GM23338 (cell line): ENCODE measurements at regions not wholly inside any gene's neighbourhood (a gene's known extent, or its start where the extent isn't known, plus 50 kb on each side); places are given as distances from the start of the nearest gene placed in this dataset.

Experiments
- ATAC-seq: fragments of 200-7000 bp; cut with Tn5 transposase; 3 replicates; pipeline ENCODE4 v1.9.1; 2020
- DNase-seq: peaks from one replicate; pipeline ENCODE4 v3.0.0-alpha.2; 2015; ENCODE audit warnings: low spot score
- H2AFZ ChIP-seq: fragments of 200-600 bp; sonication (generic); 2 replicates; pipeline ENCODE4 v1.8.0; 2016; ENCODE audit warnings: antibody characterized with exemption, mild to moderate bottlenecking, moderate library complexity
- H3F3A ChIP-seq: fragments of 200-600 bp; sonication (generic); replicated peaks from 2 replicates; pipeline ENCODE4 v1.8.0; 2017; ENCODE audit warnings: antibody characterized with exemption, mixed run types, low read depth
- H3K27ac ChIP-seq: fragments of 200-600 bp; sonication (generic); 2 replicates; pipeline ENCODE4 v1.6.1; 2016; ENCODE audit warnings: low read depth
- H3K27me3 ChIP-seq: fragments of 200-600 bp; sonication (generic); 2 replicates; pipeline ENCODE4 v1.8.0; 2016; ENCODE audit warnings: mild to moderate bottlenecking, mixed run types, moderate library complexity; ENCODE audit not compliant: insufficient read depth
- H3K36me3 ChIP-seq: fragments of 200-600 bp; sonication (generic); 2 replicates; pipeline ENCODE4 v1.8.0; 2016; ENCODE audit warnings: mild to moderate bottlenecking; ENCODE audit not compliant: insufficient read depth
- H3K4me1 ChIP-seq: fragments of 200-600 bp; sonication (generic); 2 replicates; pipeline ENCODE4 v1.8.0; 2016; ENCODE audit warnings: mild to moderate bottlenecking, moderate library complexity; ENCODE audit not compliant: insufficient read depth
- H3K4me2 ChIP-seq: fragments of 200-600 bp; sonication (generic); 2 replicates; pipeline ENCODE4 v1.7.1; 2017; ENCODE audit warnings: mixed run types
- H3K4me3 ChIP-seq: fragments of 200-600 bp; sonication (generic); 2 replicates; pipeline ENCODE4 v1.6.1; 2016; ENCODE audit warnings: mixed run types
- H3K79me2 ChIP-seq: fragments of 200-600 bp; sonication (generic); replicated peaks from 2 replicates; pipeline ENCODE4 v1.8.0; 2017; ENCODE audit warnings: mild to moderate bottlenecking; ENCODE audit not compliant: insufficient read depth
- H3K9me2 ChIP-seq: fragments of 200-600 bp; sonication (generic); 2 replicates; pipeline ENCODE4 v1.8.0; 2017; ENCODE audit not compliant: insufficient read depth
- H4K20me1 ChIP-seq: fragments of 200-600 bp; sonication (generic); replicated peaks from 2 replicates; pipeline ENCODE4 v1.8.0; 2017; ENCODE audit warnings: mild to moderate bottlenecking; ENCODE audit not compliant: insufficient read depth
- H3K27ac Mint-ChIP-seq: 2 replicates; pipeline ENCODE4 v1.8.0; 2020; ENCODE audit warnings: inconsistent platforms, mild to moderate bottlenecking, moderate library complexity, mixed read lengths
- H3K27me3 Mint-ChIP-seq: 3 replicates; pipeline ENCODE4 v1.8.0; 2022; ENCODE audit warnings: low read depth, mild to moderate bottlenecking, moderate library complexity, mixed read lengths, inconsistent platforms; ENCODE audit not compliant: insufficient read depth, poor library complexity
- H3K36me3 Mint-ChIP-seq: 3 replicates; pipeline ENCODE4 v1.8.0; 2021; ENCODE audit warnings: low read depth, mild to moderate bottlenecking, inconsistent platforms, moderate library complexity, mixed read lengths
- H3K4me1 Mint-ChIP-seq: 3 replicates; pipeline ENCODE4 v1.8.0; 2020; ENCODE audit warnings: mild to moderate bottlenecking, inconsistent platforms, mixed read lengths
- H3K4me3 Mint-ChIP-seq: 3 replicates; pipeline ENCODE4 v1.8.0; 2021; ENCODE audit warnings: moderate library complexity, mild to moderate bottlenecking, inconsistent platforms, mixed read lengths
- H3K9me3 Mint-ChIP-seq: 3 replicates; pipeline ENCODE4 v1.8.0; 2020; ENCODE audit warnings: moderate library complexity, mild to moderate bottlenecking, inconsistent platforms, mixed read lengths
- JUNB ChIP-seq: IDR thresholded peaks from one replicate; pipeline ENCODE4 v1.6.1; 2016; ENCODE audit warnings: antibody characterized with exemption; ENCODE audit not compliant: unreplicated experiment
- NANOG ChIP-seq: IDR thresholded peaks from 2 replicates; pipeline ENCODE4 v1.6.1; 2016; ENCODE audit warnings: antibody characterized with exemption, borderline replicate concordance
- POLR2AphosphoS5 ChIP-seq: IDR thresholded peaks from 2 replicates; pipeline ENCODE4 v1.6.1; 2016; ENCODE audit warnings: antibody characterized with exemption, low read depth
- STAT1 ChIP-seq: IDR thresholded peaks from one replicate; pipeline ENCODE4 v1.6.1; 2016; ENCODE audit warnings: antibody characterized with exemption; ENCODE audit not compliant: unreplicated experiment
- ZNF331 ChIP-seq: fragments of 250-450 bp; sonication (Bioruptor Pico); IDR thresholded peaks from 2 replicates; pipeline ENCODE4 v1.5.0; 2020; ENCODE audit warnings: low read depth, mild to moderate bottlenecking, moderate library complexity
- TF ChIP-seq, protein P1 (sequence below): IDR thresholded peaks from one replicate; pipeline ENCODE4 v1.6.1; 2018; ENCODE audit warnings: antibody characterized with exemption; ENCODE audit not compliant: unreplicated experiment
- TF ChIP-seq, protein P2 (sequence below), 2 experiments: fragments of 200-600 bp in 1 of 2; sonication (generic) in 1 of 2; conservative IDR thresholded peaks; 2 replicates each; pipeline versions ENCODE4 v1.5.1 to v1.6.1; 2016 to 2017; ENCODE audit warnings: antibody characterized with exemption in 2 of 2, low read depth in 2 of 2, mild to moderate bottlenecking in 2 of 2, moderate library complexity in 1 of 2
- TF ChIP-seq, protein P3 (sequence below): fragments of 250-450 bp; sonication (Bioruptor Pico); IDR thresholded peaks from 2 replicates; pipeline ENCODE4 v1.5.0; 2020; ENCODE audit warnings: mild to moderate bottlenecking, moderate library complexity

DNA sequence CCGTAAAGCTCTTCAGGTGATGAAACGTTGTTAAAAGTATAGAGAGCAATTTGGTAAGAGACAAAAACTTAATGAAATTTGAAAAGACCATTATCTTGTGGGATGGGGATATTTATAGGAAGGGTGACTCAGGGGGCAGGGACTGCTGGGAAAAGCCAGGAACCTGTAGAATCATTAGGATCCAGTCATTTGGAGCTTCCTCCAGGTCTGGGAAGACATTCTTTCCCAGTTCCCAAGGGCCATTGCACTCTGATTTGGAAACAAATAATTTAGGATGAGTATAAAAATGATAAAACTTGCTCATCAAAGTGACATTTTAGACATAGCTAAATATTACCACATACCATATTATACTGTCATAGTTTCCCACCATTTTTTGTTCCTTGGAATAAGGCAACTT is 143.9 kb downstream of the PFKFB3 start (continued):
- TF ChIP-seq, protein P1, sequence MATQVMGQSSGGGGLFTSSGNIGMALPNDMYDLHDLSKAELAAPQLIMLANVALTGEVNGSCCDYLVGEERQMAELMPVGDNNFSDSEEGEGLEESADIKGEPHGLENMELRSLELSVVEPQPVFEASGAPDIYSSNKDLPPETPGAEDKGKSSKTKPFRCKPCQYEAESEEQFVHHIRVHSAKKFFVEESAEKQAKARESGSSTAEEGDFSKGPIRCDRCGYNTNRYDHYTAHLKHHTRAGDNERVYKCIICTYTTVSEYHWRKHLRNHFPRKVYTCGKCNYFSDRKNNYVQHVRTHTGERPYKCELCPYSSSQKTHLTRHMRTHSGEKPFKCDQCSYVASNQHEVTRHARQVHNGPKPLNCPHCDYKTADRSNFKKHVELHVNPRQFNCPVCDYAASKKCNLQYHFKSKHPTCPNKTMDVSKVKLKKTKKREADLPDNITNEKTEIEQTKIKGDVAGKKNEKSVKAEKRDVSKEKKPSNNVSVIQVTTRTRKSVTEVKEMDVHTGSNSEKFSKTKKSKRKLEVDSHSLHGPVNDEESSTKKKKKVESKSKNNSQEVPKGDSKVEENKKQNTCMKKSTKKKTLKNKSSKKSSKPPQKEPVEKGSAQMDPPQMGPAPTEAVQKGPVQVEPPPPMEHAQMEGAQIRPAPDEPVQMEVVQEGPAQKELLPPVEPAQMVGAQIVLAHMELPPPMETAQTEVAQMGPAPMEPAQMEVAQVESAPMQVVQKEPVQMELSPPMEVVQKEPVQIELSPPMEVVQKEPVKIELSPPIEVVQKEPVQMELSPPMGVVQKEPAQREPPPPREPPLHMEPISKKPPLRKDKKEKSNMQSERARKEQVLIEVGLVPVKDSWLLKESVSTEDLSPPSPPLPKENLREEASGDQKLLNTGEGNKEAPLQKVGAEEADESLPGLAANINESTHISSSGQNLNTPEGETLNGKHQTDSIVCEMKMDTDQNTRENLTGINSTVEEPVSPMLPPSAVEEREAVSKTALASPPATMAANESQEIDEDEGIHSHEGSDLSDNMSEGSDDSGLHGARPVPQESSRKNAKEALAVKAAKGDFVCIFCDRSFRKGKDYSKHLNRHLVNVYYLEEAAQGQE = no peak
- TF ChIP-seq ZNF331 (CRISPR knock-in tag) (no peak), NANOG (no peak), POLR2AphosphoS5 (no peak), JUNB (no peak)
- TF ChIP-seq, protein P2, sequence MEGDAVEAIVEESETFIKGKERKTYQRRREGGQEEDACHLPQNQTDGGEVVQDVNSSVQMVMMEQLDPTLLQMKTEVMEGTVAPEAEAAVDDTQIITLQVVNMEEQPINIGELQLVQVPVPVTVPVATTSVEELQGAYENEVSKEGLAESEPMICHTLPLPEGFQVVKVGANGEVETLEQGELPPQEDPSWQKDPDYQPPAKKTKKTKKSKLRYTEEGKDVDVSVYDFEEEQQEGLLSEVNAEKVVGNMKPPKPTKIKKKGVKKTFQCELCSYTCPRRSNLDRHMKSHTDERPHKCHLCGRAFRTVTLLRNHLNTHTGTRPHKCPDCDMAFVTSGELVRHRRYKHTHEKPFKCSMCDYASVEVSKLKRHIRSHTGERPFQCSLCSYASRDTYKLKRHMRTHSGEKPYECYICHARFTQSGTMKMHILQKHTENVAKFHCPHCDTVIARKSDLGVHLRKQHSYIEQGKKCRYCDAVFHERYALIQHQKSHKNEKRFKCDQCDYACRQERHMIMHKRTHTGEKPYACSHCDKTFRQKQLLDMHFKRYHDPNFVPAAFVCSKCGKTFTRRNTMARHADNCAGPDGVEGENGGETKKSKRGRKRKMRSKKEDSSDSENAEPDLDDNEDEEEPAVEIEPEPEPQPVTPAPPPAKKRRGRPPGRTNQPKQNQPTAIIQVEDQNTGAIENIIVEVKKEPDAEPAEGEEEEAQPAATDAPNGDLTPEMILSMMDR (conservative IDR thresholded peaks at IDR 0.05; ENCODE audit: low read depth in 2 of 2) = no peak

DNA sequence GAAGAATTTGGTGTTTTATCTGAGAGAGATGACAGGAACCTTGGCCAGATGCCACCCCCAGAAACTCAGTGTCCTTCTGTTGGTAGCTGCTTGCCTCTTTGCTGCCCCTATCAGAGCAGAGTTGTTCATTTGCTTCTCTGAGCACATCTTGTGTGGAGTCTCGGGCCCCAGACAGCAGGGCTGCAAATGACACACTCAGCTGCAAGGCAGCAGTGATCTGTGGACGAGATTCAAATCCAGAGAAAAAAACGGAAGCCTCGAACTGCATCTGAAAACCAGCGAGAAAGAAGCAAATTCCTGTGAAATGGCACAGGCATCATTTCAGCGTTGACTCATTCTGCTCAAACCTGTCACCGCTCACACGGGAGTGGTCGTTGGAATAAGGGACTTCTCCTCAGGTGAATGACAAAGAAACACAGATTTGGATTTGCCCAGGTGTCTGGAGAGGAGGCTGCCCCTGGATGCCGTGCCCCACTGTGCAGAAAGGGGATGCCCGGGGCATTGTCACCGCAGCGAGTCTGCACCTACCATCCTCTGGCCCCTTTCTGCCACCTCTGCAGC is 144.7 kb downstream of the PFKFB3 start:
- Mint-ChIP-seq H3K4me3 (no peak overlapping the region), H3K4me1 (peaks cover 11% of the 10 kb centered on the region), H3K27me3 (no peaks in the 10 kb centered on the region), H3K36me3 (no peaks in the 10 kb centered on the region), H3K27ac (no peak overlapping the region), H3K9me3 (no peaks in the 10 kb centered on the region)
- H3K4me3 ChIP-seq = no peak overlapping the region
- H3K27me3 ChIP-seq = no peaks in the 10 kb centered on the region
- no peaks in the 10 kb centered on the region for H3K79me2 ChIP-seq
- TF ChIP-seq, protein P3, sequence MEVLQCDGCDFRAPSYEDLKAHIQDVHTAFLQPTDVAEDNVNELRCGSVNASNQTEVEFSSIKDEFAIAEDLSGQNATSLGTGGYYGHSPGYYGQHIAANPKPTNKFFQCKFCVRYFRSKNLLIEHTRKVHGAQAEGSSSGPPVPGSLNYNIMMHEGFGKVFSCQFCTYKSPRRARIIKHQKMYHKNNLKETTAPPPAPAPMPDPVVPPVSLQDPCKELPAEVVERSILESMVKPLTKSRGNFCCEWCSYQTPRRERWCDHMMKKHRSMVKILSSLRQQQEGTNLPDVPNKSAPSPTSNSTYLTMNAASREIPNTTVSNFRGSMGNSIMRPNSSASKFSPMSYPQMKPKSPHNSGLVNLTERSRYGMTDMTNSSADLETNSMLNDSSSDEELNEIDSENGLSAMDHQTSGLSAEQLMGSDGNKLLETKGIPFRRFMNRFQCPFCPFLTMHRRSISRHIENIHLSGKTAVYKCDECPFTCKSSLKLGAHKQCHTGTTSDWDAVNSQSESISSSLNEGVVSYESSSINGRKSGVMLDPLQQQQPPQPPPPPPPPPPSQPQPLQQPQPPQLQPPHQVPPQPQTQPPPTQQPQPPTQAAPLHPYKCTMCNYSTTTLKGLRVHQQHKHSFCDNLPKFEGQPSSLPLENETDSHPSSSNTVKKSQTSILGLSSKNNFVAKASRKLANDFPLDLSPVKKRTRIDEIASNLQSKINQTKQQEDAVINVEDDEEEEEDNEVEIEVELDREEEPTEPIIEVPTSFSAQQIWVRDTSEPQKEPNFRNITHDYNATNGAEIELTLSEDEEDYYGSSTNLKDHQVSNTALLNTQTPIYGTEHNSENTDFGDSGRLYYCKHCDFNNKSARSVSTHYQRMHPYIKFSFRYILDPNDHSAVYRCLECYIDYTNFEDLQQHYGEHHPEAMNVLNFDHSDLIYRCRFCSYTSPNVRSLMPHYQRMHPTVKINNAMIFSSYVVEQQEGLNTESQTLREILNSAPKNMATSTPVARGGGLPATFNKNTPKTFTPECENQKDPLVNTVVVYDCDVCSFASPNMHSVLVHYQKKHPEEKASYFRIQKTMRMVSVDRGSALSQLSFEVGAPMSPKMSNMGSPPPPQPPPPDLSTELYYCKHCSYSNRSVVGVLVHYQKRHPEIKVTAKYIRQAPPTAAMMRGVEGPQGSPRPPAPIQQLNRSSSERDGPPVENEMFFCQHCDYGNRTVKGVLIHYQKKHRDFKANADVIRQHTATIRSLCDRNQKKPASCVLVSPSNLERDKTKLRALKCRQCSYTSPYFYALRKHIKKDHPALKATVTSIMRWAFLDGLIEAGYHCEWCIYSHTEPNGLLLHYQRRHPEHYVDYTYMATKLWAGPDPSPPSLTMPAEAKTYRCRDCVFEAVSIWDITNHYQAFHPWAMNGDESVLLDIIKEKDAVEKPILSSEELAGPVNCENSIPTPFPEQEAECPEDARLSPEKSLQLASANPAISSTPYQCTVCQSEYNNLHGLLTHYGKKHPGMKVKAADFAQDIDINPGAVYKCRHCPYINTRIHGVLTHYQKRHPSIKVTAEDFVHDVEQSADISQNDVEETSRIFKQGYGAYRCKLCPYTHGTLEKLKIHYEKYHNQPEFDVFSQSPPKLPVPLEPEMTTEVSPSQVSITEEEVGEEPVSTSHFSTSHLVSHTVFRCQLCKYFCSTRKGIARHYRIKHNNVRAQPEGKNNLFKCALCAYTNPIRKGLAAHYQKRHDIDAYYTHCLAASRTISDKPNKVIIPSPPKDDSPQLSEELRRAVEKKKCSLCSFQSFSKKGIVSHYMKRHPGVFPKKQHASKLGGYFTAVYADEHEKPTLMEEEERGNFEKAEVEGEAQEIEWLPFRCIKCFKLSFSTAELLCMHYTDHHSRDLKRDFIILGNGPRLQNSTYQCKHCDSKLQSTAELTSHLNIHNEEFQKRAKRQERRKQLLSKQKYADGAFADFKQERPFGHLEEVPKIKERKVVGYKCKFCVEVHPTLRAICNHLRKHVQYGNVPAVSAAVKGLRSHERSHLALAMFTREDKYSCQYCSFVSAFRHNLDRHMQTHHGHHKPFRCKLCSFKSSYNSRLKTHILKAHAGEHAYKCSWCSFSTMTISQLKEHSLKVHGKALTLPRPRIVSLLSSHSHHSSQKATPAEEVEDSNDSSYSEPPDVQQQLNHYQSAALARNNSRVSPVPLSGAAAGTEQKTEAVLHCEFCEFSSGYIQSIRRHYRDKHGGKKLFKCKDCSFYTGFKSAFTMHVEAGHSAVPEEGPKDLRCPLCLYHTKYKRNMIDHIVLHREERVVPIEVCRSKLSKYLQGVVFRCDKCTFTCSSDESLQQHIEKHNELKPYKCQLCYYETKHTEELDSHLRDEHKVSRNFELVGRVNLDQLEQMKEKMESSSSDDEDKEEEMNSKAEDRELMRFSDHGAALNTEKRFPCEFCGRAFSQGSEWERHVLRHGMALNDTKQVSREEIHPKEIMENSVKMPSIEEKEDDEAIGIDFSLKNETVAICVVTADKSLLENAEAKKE (CRISPR knock-in tag) = no peak
- TF ChIP-seq STAT1 = no peak
- H4K20me1 ChIP-seq = no peaks in the 10 kb centered on the region
- no peak for DNase-seq
- no peak; the same call in 2 of the 3 replicates for ATAC-seq
- no peak overlapping the region for H3K4me2 ChIP-seq
- H3K4me1 ChIP-seq = no peaks in the 10 kb centered on the region
- H3F3A ChIP-seq = no peaks in the 10 kb centered on the region
- no peak overlapping the region for H2AFZ ChIP-seq
- H3K9me2 ChIP-seq = peaks cover 16% of the 10 kb centered on the region; the same call in 1 of the 2 replicates
- no peaks in the 10 kb centered on the region for H3K36me3 ChIP-seq
- H3K27ac ChIP-seq = no peak overlapping the region
